GM12873 (cell line): ENCODE measurements at regions not wholly inside any gene's neighbourhood (a gene's known extent, or its start where the extent isn't known, plus 50 kb on each side); places are given as distances from the start of the nearest gene placed in this dataset.

Experiments
- TF ChIP-seq, protein P1 (sequence below): IDR thresholded peaks from 2 replicates; pipeline ENCODE4 v1.5.1; 2012; ENCODE audit warnings: low read depth, mild to moderate bottlenecking, moderate library complexity, low read length, control low read depth; ENCODE audit not compliant: insufficient read depth; ENCODE audit errors: missing control alignments

- TF ChIP-seq, protein P1, sequence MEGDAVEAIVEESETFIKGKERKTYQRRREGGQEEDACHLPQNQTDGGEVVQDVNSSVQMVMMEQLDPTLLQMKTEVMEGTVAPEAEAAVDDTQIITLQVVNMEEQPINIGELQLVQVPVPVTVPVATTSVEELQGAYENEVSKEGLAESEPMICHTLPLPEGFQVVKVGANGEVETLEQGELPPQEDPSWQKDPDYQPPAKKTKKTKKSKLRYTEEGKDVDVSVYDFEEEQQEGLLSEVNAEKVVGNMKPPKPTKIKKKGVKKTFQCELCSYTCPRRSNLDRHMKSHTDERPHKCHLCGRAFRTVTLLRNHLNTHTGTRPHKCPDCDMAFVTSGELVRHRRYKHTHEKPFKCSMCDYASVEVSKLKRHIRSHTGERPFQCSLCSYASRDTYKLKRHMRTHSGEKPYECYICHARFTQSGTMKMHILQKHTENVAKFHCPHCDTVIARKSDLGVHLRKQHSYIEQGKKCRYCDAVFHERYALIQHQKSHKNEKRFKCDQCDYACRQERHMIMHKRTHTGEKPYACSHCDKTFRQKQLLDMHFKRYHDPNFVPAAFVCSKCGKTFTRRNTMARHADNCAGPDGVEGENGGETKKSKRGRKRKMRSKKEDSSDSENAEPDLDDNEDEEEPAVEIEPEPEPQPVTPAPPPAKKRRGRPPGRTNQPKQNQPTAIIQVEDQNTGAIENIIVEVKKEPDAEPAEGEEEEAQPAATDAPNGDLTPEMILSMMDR = no peak
These were observed 481.4 kb downstream of the ADRA2A start for GRCh38 chr10:111558211-111558610.

DNA sequence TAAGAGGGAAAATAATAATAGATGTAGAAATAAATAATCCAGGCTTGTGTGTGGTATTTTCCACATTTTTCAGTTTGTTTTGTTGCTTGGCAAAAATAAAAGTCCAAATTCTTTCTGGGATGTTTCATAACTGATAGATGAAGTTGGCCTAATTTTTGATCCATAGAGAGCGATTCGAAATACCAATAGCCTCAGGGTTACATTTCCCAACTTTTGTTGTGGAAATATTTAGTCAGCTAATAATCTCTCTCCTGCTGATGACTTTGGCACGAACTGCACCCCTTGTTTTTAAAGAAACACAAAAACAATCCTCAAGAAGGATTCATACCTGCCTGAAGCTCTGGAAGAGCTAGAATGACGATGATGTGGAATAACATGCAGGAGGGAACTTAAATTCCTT, 483.2 kb downstream of the ADRA2A start:
- TF ChIP-seq, protein P1 = no peak

DNA sequence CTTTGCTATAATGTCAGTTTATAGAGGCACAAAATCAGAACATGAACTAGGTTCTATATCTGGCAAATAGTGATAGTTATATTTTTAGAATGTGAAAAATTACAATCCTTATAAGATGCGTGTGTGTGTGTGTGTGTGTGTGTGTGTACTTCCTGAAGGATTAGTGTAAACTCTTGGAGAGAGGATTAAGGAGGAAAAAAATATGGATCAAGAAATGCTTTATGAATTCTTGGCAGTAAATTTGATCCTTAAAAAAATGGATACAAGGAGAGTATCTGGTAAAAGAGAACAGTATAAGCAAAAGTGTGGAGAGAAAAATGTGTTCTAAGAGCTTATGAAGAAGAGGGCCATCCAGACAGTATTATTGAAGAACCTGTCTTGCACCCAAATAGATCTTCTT, 484.3 kb downstream of the ADRA2A start:
- TF ChIP-seq, protein P1 = no peak

DNA sequence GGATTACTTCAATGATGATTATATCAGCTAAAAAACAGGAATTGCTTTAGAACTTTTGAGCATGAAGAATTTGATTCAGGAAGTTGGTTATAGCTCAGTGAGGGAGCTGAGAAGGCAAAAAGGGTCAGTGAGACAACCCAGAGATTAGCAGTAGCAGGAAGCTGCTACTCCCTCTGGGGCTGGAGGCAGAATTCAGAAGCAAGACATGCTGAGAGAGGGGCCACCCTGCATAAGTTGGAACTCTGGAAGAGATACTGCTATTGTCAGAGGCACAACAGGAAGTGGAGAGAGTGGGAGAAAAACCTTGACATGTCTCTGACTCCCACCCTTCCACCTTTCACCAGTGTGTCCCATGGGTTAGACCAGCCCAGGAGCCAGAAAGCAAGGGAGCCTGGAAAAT, 488.7 kb downstream of the ADRA2A start:
- TF ChIP-seq, protein P1 = no peak

GRCh38 chr10:111578076-111578475, 501.2 kb downstream of the ADRA2A start:
- TF ChIP-seq, protein P1 = no peak

DNA sequence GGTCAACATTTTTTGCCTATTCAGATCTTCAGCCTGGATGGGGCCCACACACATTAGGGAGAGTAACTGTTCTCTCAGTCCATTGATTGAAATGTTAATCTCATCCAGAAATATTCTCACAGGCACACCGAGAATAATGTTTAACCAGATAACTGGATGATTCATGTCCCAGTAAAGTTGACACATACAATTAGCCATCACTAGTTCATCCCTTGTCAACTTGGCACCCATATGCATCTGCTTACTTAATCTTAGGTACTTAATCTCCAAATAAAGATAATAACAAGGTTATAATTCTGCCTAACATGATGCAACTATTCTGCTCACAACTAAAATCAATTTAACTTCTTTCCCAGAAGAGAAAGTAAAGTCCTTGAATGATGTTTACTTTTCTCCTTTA, 502.6 kb downstream of the ADRA2A start:
- TF ChIP-seq, protein P1 = no peak

DNA sequence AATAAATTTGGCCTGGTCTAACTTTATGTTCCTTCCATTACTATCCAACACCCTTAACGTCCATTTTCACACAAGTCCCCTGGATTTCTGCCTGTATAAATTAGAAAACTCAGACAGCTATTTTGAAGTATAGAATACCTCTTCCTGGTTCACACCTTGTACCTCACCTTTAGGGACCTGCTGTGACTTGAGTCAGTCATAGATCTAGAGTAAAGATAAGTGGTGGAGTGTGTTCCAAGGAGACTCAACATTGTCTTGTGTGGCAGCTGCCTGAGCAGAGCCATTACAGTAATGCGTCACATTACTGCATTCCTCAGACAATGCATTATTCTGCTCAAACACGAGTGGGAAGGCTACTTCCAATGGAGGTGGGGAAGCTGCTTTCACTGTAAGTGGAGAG, 513.9 kb downstream of the ADRA2A start:
- TF ChIP-seq, protein P1 = no peak
